ENCODE measurements at regions not wholly inside any gene's neighbourhood (a gene's known extent, or its start where the extent isn't known, plus 50 kb on each side); places are given as distances from the start of the nearest gene placed in this dataset.

- TF ChIP-seq, protein P1, sequence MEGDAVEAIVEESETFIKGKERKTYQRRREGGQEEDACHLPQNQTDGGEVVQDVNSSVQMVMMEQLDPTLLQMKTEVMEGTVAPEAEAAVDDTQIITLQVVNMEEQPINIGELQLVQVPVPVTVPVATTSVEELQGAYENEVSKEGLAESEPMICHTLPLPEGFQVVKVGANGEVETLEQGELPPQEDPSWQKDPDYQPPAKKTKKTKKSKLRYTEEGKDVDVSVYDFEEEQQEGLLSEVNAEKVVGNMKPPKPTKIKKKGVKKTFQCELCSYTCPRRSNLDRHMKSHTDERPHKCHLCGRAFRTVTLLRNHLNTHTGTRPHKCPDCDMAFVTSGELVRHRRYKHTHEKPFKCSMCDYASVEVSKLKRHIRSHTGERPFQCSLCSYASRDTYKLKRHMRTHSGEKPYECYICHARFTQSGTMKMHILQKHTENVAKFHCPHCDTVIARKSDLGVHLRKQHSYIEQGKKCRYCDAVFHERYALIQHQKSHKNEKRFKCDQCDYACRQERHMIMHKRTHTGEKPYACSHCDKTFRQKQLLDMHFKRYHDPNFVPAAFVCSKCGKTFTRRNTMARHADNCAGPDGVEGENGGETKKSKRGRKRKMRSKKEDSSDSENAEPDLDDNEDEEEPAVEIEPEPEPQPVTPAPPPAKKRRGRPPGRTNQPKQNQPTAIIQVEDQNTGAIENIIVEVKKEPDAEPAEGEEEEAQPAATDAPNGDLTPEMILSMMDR (IDR thresholded peaks at IDR 0.05; ENCODE audit: low read depth, low read length, poor library complexity, severe bottlenecking): no peak
- no peak for TF ChIP-seq EZH2phosphoT487 (IDR thresholded peaks at IDR 0.05; ENCODE audit: borderline replicate concordance, low read length)
Observed at GRCh38 chr7:69198250-69198649, 400.0 kb upstream of the AUTS2 start.

Data from DOHH2 (cell line).